ENCODE measurements at regions not wholly inside any gene's neighbourhood (a gene's known extent, or its start where the extent isn't known, plus 50 kb on each side); places are given as distances from the start of the nearest gene placed in this dataset.

GRCh38 chr1:5658340-5659316 lies 333.6 kb downstream of the NPHP4 start:
- BruUV-seq (replicated peaks) = no TSS peak
- no peak overlapping the region for H3K27ac Mint-ChIP-seq (ENCODE audit: unreplicated experiment)
- H3K9me3 Mint-ChIP-seq (ENCODE audit: low read depth, unreplicated experiment) = peaks cover 4% of the 10 kb centered on the region
- no peak for DNase-seq
- H3K27me3 Mint-ChIP-seq (ENCODE audit: unreplicated experiment) = peaks cover 20% of the 10 kb centered on the region
- H3K4me1 Mint-ChIP-seq (ENCODE audit: low read depth, unreplicated experiment) = no peaks in the 10 kb centered on the region
- intact Hi-C loops (cut with micrococcal nuclease; ENCODE audit: unreplicated experiment) = no loop called here
- no peak overlapping the region for H3K4me3 Mint-ChIP-seq (ENCODE audit: low read depth, unreplicated experiment)
- no peak for TF ChIP-seq CTCF (IDR thresholded peaks at IDR 0.05; ENCODE audit: unreplicated experiment)
- H3K36me3 Mint-ChIP-seq (ENCODE audit: insufficient read depth, unreplicated experiment) = peaks cover 3% of the 10 kb centered on the region
- CTCF ChIA-PET = no interaction called here

- peaks cover 6% of the 10 kb centered on the region for H3K9me3 Mint-ChIP-seq (ENCODE audit: low read depth, unreplicated experiment)
- peaks cover 51% of the 10 kb centered on the region for H3K27me3 Mint-ChIP-seq (ENCODE audit: unreplicated experiment)
Measured at GRCh38 chr1:5651964-5652821, 340.0 kb downstream of the NPHP4 start.

GRCh38 chr1:5651473-5651872 lies 340.8 kb downstream of the NPHP4 start:
- intact Hi-C loops (cut with micrococcal nuclease; ENCODE audit: unreplicated experiment) = no loop called here
- Mint-ChIP-seq H3K4me3 (ENCODE audit: low read depth, unreplicated experiment) (no peak overlapping the region), H3K27ac (ENCODE audit: unreplicated experiment) (no peak overlapping the region), H3K4me1 (ENCODE audit: low read depth, unreplicated experiment) (no peaks in the 10 kb centered on the region), H3K9me3 (ENCODE audit: low read depth, unreplicated experiment) (peaks cover 6% of the 10 kb centered on the region), H3K27me3 (ENCODE audit: unreplicated experiment) (peaks cover 56% of the 10 kb centered on the region), H3K36me3 (ENCODE audit: insufficient read depth, unreplicated experiment) (peaks cover 5% of the 10 kb centered on the region)
- TF ChIP-seq CTCF (IDR thresholded peaks at IDR 0.05; ENCODE audit: unreplicated experiment) = no peak
- CTCF ChIA-PET = no interaction called here
- no TSS peak for BruUV-seq (replicated peaks)
- no peak for DNase-seq

More at GRCh38 chr1:5651964-5652821, 340.0 kb downstream of the NPHP4 start:
- intact Hi-C loops (cut with micrococcal nuclease; ENCODE audit: unreplicated experiment) = no loop called here
- no peak for TF ChIP-seq CTCF (IDR thresholded peaks at IDR 0.05; ENCODE audit: unreplicated experiment)
- H3K4me1 Mint-ChIP-seq (ENCODE audit: low read depth, unreplicated experiment) = no peaks in the 10 kb centered on the region
- no TSS peak for BruUV-seq (replicated peaks)
- H3K36me3 Mint-ChIP-seq (ENCODE audit: insufficient read depth, unreplicated experiment) = peaks cover 5% of the 10 kb centered on the region
- DNase-seq = no peak
- CTCF ChIA-PET = no interaction called here
- H3K4me3 Mint-ChIP-seq (ENCODE audit: low read depth, unreplicated experiment) = no peak overlapping the region
- H3K27ac Mint-ChIP-seq (ENCODE audit: unreplicated experiment) = no peak overlapping the region

- Mint-ChIP-seq H3K27me3 (ENCODE audit: unreplicated experiment) (peaks cover 52% of the 10 kb centered on the region), H3K9me3 (ENCODE audit: low read depth, unreplicated experiment) (peaks cover 6% of the 10 kb centered on the region), H3K36me3 (ENCODE audit: insufficient read depth, unreplicated experiment) (peaks cover 5% of the 10 kb centered on the region), H3K4me1 (ENCODE audit: low read depth, unreplicated experiment) (no peaks in the 10 kb centered on the region), H3K4me3 (ENCODE audit: low read depth, unreplicated experiment) (no peak overlapping the region), H3K27ac (ENCODE audit: unreplicated experiment) (no peak overlapping the region)
- BruUV-seq (replicated peaks) = no TSS peak
- intact Hi-C loops (cut with micrococcal nuclease; ENCODE audit: unreplicated experiment) = no loop called here
- no peak for TF ChIP-seq CTCF (IDR thresholded peaks at IDR 0.05; ENCODE audit: unreplicated experiment)
- no peak for DNase-seq
- CTCF ChIA-PET = no interaction called here
Measured at GRCh38 chr1:5651027-5651410, 341.2 kb downstream of the NPHP4 start.
